Hematopoietic multipotent progenitor cell treated with erythropoietin and hydrocortisone succinate and interleukin-3 and kit ligand, for 6 days (in vitro differentiated cells): ENCODE measurements at regions not wholly inside any gene's neighbourhood (a gene's known extent, or its start where the extent isn't known, plus 50 kb on each side); places are given as distances from the start of the nearest gene placed in this dataset.

Experiments used
- DNase-seq: peaks from one replicate; pipeline ENCODE4 v3.0.0-alpha.2; 2015

- no peak for DNase-seq
Observed at GRCh38 chr11:131056036-131056435, 139.8 kb upstream of the SNX19 start.

GRCh38 chr11:131063638-131064037 is 147.4 kb upstream of the SNX19 start:
- DNase-seq: no peak

GRCh38 chr11:131064373-131064991 is 148.2 kb upstream of the SNX19 start:
- DNase-seq: peak; percentile 61

GRCh38 chr11:131065435-131066413 is 149.4 kb upstream of the SNX19 start:
- DNase-seq: no peak

- DNase-seq: no peak
Observed at GRCh38 chr11:131066551-131066950, 150.3 kb upstream of the SNX19 start.

GRCh38 chr11:131070365-131070764 is 154.1 kb upstream of the SNX19 start:
- DNase-seq: no peak

GRCh38 chr11:131073167-131073566 is 156.9 kb upstream of the SNX19 start:
- DNase-seq: no peak

GRCh38 chr11:131074573-131074972 is 158.3 kb upstream of the SNX19 start:
- no peak for DNase-seq

GRCh38 chr11:131077340-131077739 is 161.1 kb upstream of the SNX19 start:
- DNase-seq: no peak

- DNase-seq: no peak
Observed at GRCh38 chr11:131079036-131079435, 162.8 kb upstream of the SNX19 start.

GRCh38 chr11:131089727-131090245 is 173.5 kb upstream of the SNX19 start:
- DNase-seq: no peak

GRCh38 chr11:131092469-131092868 is 176.2 kb upstream of the SNX19 start:
- no peak for DNase-seq

- DNase-seq: no peak
Observed at GRCh38 chr11:131094827-131095226, 178.5 kb upstream of the SNX19 start.

- no peak for DNase-seq
Observed at GRCh38 chr11:131095511-131096185, 179.4 kb upstream of the SNX19 start.

GRCh38 chr11:131099013-131099412 is 182.7 kb upstream of the SNX19 start:
- no peak for DNase-seq

GRCh38 chr11:131099746-131100145 is 183.5 kb upstream of the SNX19 start:
- no peak for DNase-seq

GRCh38 chr11:131108760-131109159 is 192.5 kb upstream of the SNX19 start:
- no peak for DNase-seq

GRCh38 chr11:131109257-131109656 is 193.0 kb upstream of the SNX19 start:
- DNase-seq: no peak

- DNase-seq: no peak
Observed at GRCh38 chr11:131109790-131110189, 193.5 kb upstream of the SNX19 start.

- DNase-seq: no peak
Observed at GRCh38 chr11:131111775-131112174, 195.5 kb upstream of the SNX19 start.

GRCh38 chr11:131118247-131118646 is 202.0 kb upstream of the SNX19 start:
- DNase-seq: no peak

- DNase-seq: no peak
Observed at GRCh38 chr11:131121426-131122333, 205.4 kb upstream of the SNX19 start.
